HEK293 (cell line): ENCODE measurements at regions not wholly inside any gene's neighbourhood (a gene's known extent, or its start where the extent isn't known, plus 50 kb on each side); places are given as distances from the start of the nearest gene placed in this dataset.

Source experiments
- CTCF ChIA-PET: fragments of 350-600 bp; formaldehyde crosslinking; extraction: SDS; loops from one replicate; lab custom pipeline; 2021; ENCODE audit warnings: antibody characterized with exemption; lab: Yijun Ruan, JAX
- POLR2A ChIA-PET: fragments of 300-600 bp; formaldehyde crosslinking; extraction: SDS; loops from one replicate; lab custom pipeline; 2020; ENCODE audit warnings: antibody characterized with exemption, inconsistent platforms; lab: Yijun Ruan, JAX
- H3K27ac ChIP-seq: fragments of 200-500 bp; sonication (Bioruptor generic); 2 replicates; pipeline ENCODE4 v1.5.1; 2014; ENCODE audit warnings: low read depth, low read length, control low read depth, inconsistent platforms; ENCODE audit errors: extremely low read depth
- H3K36me3 ChIP-seq, 2 experiments: fragments of 200-500 bp in 1 of 2; sonication (Bioruptor generic) in 1 of 2; 1 replicate in 1 of 2; 2 replicates in 1 of 2; pipeline ENCODE4 v1.5.1; 2014 to 2017; ENCODE audit warnings: inconsistent platforms in 2 of 2, low read length in 2 of 2; ENCODE audit not compliant: control insufficient read depth in 2 of 2, insufficient read depth in 1 of 2
- H3K4me1 ChIP-seq: fragments of 200-500 bp; sonication (Bioruptor generic); 2 replicates; pipeline ENCODE4 v1.5.1; 2014; ENCODE audit warnings: mild to moderate bottlenecking, low read length, inconsistent platforms; ENCODE audit not compliant: control insufficient read depth, insufficient read depth
- H3K4me3 ChIP-seq: 2 replicates; pipeline ENCODE4 v1.5.1; 2011; ENCODE audit warnings: low read depth, mild to moderate bottlenecking, control low read depth, low read length, moderate library complexity
- H3K9me3 ChIP-seq: fragments of 200-500 bp; sonication (Bioruptor generic); 2 replicates; pipeline ENCODE4 v1.5.1; 2014; ENCODE audit warnings: low read depth, low read length, inconsistent platforms; ENCODE audit not compliant: control insufficient read depth, insufficient read depth
- GLIS2 ChIP-seq: fragments of 450-650 bp; formaldehyde crosslinking; IDR thresholded peaks from 2 replicates; pipeline ENCODE4 v1.5.1; 2016; ENCODE audit warnings: missing biosample characterization, missing genetic modification characterization
- OSR2 ChIP-seq: fragments of 450-650 bp; formaldehyde crosslinking; IDR thresholded peaks from 2 replicates; pipeline ENCODE4 v1.5.1; 2016; ENCODE audit warnings: missing biosample characterization, missing genetic modification characterization
- OVOL3 ChIP-seq: fragments of 450-650 bp; formaldehyde crosslinking; IDR thresholded peaks from 2 replicates; pipeline ENCODE4 v1.5.1; 2016; ENCODE audit warnings: missing biosample characterization, missing genetic modification characterization
- SP3 ChIP-seq: fragments of 450-650 bp; formaldehyde crosslinking; IDR thresholded peaks from 2 replicates; pipeline ENCODE4 v1.5.1; 2016; ENCODE audit warnings: missing biosample characterization, missing genetic modification characterization
- WT1 ChIP-seq: fragments of 450-650 bp; formaldehyde crosslinking; IDR thresholded peaks from 2 replicates; pipeline ENCODE4 v1.5.1; 2016; ENCODE audit warnings: missing biosample characterization, missing genetic modification characterization
- ZBTB21 ChIP-seq: fragments of 450-650 bp; formaldehyde crosslinking; IDR thresholded peaks from 2 replicates; pipeline ENCODE4 v1.5.1; 2017; ENCODE audit warnings: missing biosample characterization, missing genetic modification characterization
- ZEB2 ChIP-seq: fragments of 450-650 bp; formaldehyde crosslinking; IDR thresholded peaks from 2 replicates; pipeline ENCODE4 v1.5.1; 2016; ENCODE audit warnings: missing biosample characterization, missing genetic modification characterization
- ZNF184 ChIP-seq: fragments of 450-650 bp; IDR thresholded peaks from 2 replicates; pipeline ENCODE4 v1.5.1; 2018; ENCODE audit warnings: missing biosample characterization, mild to moderate bottlenecking, missing genetic modification characterization
- ZNF335 ChIP-seq: fragments of 450-650 bp; formaldehyde crosslinking; conservative IDR thresholded peaks from 2 replicates; pipeline ENCODE4 v1.5.1; 2016; ENCODE audit warnings: missing biosample characterization, missing genetic modification characterization
- ZNF529 ChIP-seq: fragments of 450-650 bp; formaldehyde crosslinking; IDR thresholded peaks from 2 replicates; pipeline ENCODE4 v1.5.1; 2017; ENCODE audit warnings: missing genetic modification characterization, missing biosample characterization; ENCODE audit not compliant: insufficient replicate concordance
- ZNF544 ChIP-seq: fragments of 450-650 bp; formaldehyde crosslinking; IDR thresholded peaks from 2 replicates; pipeline ENCODE4 v1.5.0; 2017; ENCODE audit warnings: missing biosample characterization, missing genetic modification characterization
- ZNF560 ChIP-seq: fragments of 450-650 bp; formaldehyde crosslinking; IDR thresholded peaks from 2 replicates; pipeline ENCODE4 v1.5.1; 2017; ENCODE audit warnings: missing biosample characterization, missing genetic modification characterization, borderline replicate concordance
- ZNF624 ChIP-seq: fragments of 450-650 bp; formaldehyde crosslinking; IDR thresholded peaks from 2 replicates; pipeline ENCODE4 v1.5.1; 2017; ENCODE audit warnings: missing biosample characterization, missing genetic modification characterization
- ZNF626 ChIP-seq: fragments of 450-650 bp; sonication (Bioruptor Pico); formaldehyde crosslinking; IDR thresholded peaks from 2 replicates; pipeline ENCODE4 v1.5.1; 2018; ENCODE audit warnings: missing biosample characterization, missing genetic modification characterization, inconsistent platforms
- ZSCAN16 ChIP-seq: fragments of 450-650 bp; formaldehyde crosslinking; IDR thresholded peaks from 2 replicates; pipeline ENCODE4 v1.5.1; 2016; ENCODE audit warnings: missing biosample characterization, missing genetic modification characterization
- TF ChIP-seq, protein P1 (sequence below): fragments of 450-650 bp; formaldehyde crosslinking; IDR thresholded peaks from 2 replicates; pipeline ENCODE4 v1.5.1; 2016; ENCODE audit warnings: missing biosample characterization, missing genetic modification characterization
- TF ChIP-seq, protein P2 (sequence below): fragments of 450-650 bp; formaldehyde crosslinking; IDR thresholded peaks from 2 replicates; pipeline ENCODE4 v1.5.1; 2016; ENCODE audit warnings: missing biosample characterization, missing genetic modification characterization
- TF ChIP-seq, protein P3 (sequence below): fragments of 450-650 bp; formaldehyde crosslinking; IDR thresholded peaks from 2 replicates; pipeline ENCODE4 v1.5.1; 2016; ENCODE audit warnings: missing biosample characterization, missing genetic modification characterization, borderline replicate concordance
- TF ChIP-seq, protein P4 (sequence below): fragments of 450-650 bp; formaldehyde crosslinking; IDR thresholded peaks from 2 replicates; pipeline ENCODE4 v1.5.1; 2016; ENCODE audit warnings: missing biosample characterization, missing genetic modification characterization, borderline replicate concordance
- TF ChIP-seq, protein P5 (sequence below): fragments of 450-650 bp; formaldehyde crosslinking; IDR thresholded peaks from 2 replicates; pipeline ENCODE4 v1.5.1; 2017; ENCODE audit warnings: missing biosample characterization, mild to moderate bottlenecking, missing genetic modification characterization, moderate library complexity

DNA sequence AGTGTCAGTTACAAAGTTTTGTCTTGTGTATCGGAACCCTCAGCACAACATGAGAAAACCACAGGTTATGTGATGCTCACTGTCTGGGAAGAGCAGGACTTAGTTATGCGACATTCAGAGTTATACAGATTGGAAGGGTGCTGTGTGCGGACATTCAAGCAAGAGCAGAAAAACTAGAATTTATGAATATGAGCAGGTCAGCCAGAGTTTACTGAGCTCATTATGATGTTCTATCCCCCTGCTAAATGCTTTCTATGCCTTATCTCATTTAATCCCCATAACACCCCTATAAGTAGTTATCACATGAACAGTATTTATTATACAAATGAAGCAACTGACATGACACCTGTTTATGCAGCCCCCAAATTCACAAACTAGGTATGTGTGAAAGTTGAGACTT is 1083.2 kb downstream of the FLRT2 start (continued):
- TF ChIP-seq, protein P1, sequence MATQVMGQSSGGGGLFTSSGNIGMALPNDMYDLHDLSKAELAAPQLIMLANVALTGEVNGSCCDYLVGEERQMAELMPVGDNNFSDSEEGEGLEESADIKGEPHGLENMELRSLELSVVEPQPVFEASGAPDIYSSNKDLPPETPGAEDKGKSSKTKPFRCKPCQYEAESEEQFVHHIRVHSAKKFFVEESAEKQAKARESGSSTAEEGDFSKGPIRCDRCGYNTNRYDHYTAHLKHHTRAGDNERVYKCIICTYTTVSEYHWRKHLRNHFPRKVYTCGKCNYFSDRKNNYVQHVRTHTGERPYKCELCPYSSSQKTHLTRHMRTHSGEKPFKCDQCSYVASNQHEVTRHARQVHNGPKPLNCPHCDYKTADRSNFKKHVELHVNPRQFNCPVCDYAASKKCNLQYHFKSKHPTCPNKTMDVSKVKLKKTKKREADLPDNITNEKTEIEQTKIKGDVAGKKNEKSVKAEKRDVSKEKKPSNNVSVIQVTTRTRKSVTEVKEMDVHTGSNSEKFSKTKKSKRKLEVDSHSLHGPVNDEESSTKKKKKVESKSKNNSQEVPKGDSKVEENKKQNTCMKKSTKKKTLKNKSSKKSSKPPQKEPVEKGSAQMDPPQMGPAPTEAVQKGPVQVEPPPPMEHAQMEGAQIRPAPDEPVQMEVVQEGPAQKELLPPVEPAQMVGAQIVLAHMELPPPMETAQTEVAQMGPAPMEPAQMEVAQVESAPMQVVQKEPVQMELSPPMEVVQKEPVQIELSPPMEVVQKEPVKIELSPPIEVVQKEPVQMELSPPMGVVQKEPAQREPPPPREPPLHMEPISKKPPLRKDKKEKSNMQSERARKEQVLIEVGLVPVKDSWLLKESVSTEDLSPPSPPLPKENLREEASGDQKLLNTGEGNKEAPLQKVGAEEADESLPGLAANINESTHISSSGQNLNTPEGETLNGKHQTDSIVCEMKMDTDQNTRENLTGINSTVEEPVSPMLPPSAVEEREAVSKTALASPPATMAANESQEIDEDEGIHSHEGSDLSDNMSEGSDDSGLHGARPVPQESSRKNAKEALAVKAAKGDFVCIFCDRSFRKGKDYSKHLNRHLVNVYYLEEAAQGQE (tag by site-specific recombination), result no peak
- TF ChIP-seq ZEB2 (no peak), ZNF560 (no peak), ZNF624 (tag by site-specific recombination) (no peak)

DNA sequence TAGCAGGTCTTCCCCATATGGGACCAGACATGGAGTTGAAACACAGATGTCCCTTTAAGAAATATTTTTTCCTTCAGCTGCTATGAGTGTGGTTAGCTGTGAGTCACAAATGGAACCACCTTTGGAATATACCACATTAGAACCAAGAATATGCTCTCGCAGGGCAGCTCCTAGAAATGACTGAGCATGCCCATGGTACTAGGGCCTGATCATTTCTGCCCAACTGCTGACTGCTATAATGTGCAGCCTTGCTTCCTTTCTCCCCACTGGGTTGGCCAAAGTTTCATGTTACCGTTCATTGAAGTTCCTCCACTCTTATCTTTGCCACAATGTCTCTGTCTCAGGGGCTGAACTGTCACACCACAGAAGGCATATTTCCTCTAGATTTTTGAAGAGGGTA is 1074.6 kb downstream of the FLRT2 start:
- Histone ChIP-seq H3K9me3 (no peaks in the 10 kb centered on the region), H3K36me3 (no peaks in the 10 kb centered on the region), H3K27ac (no peak overlapping the region), H3K4me1 (no peaks in the 10 kb centered on the region), H3K4me3 (no peak overlapping the region)
- TF ChIP-seq, protein P2, sequence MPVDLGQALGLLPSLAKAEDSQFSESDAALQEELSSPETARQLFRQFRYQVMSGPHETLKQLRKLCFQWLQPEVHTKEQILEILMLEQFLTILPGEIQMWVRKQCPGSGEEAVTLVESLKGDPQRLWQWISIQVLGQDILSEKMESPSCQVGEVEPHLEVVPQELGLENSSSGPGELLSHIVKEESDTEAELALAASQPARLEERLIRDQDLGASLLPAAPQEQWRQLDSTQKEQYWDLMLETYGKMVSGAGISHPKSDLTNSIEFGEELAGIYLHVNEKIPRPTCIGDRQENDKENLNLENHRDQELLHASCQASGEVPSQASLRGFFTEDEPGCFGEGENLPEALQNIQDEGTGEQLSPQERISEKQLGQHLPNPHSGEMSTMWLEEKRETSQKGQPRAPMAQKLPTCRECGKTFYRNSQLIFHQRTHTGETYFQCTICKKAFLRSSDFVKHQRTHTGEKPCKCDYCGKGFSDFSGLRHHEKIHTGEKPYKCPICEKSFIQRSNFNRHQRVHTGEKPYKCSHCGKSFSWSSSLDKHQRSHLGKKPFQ (tag by site-specific recombination), result no peak
- TF ChIP-seq ZNF626 (tag by site-specific recombination) (no peak), ZNF184 (tag by site-specific recombination) (no peak), ZNF335 (tag by site-specific recombination) (no peak), ZNF544 (no peak), OVOL3 (tag by site-specific recombination) (no peak), ZBTB21 (tag by site-specific recombination) (no peak), ZNF529 (tag by site-specific recombination) (no peak), OSR2 (tag by site-specific recombination) (no peak), GLIS2 (tag by site-specific recombination) (no peak)
- TF ChIP-seq, protein P3, sequence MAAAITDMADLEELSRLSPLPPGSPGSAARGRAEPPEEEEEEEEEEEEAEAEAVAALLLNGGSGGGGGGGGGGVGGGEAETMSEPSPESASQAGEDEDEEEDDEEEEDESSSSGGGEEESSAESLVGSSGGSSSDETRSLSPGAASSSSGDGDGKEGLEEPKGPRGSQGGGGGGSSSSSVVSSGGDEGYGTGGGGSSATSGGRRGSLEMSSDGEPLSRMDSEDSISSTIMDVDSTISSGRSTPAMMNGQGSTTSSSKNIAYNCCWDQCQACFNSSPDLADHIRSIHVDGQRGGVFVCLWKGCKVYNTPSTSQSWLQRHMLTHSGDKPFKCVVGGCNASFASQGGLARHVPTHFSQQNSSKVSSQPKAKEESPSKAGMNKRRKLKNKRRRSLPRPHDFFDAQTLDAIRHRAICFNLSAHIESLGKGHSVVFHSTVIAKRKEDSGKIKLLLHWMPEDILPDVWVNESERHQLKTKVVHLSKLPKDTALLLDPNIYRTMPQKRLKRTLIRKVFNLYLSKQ, result no peak
- ChIA-PET POLR2A (no interaction called here), CTCF (no interaction called here)

DNA sequence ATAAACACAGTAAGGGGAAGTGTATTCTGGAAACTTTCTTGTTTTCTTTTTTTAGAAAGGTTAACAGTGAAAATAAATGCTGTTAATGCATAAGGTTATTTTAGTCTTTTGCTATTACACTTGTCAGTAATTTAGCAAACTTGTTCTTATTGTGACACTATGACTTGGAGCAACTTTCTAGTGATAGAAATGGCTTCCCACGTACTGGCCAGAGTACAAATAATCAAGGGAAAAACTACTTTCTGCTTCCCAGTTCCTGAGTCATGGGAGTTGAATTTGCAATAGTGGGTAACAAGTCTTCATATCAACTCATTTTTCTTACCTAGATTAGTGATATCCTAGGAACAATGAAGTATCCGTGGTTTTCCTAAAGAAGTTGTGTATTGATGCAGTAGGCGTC is 1072.3 kb downstream of the FLRT2 start:
- POLR2A ChIA-PET, result no interaction called here
- TF ChIP-seq, protein P4, sequence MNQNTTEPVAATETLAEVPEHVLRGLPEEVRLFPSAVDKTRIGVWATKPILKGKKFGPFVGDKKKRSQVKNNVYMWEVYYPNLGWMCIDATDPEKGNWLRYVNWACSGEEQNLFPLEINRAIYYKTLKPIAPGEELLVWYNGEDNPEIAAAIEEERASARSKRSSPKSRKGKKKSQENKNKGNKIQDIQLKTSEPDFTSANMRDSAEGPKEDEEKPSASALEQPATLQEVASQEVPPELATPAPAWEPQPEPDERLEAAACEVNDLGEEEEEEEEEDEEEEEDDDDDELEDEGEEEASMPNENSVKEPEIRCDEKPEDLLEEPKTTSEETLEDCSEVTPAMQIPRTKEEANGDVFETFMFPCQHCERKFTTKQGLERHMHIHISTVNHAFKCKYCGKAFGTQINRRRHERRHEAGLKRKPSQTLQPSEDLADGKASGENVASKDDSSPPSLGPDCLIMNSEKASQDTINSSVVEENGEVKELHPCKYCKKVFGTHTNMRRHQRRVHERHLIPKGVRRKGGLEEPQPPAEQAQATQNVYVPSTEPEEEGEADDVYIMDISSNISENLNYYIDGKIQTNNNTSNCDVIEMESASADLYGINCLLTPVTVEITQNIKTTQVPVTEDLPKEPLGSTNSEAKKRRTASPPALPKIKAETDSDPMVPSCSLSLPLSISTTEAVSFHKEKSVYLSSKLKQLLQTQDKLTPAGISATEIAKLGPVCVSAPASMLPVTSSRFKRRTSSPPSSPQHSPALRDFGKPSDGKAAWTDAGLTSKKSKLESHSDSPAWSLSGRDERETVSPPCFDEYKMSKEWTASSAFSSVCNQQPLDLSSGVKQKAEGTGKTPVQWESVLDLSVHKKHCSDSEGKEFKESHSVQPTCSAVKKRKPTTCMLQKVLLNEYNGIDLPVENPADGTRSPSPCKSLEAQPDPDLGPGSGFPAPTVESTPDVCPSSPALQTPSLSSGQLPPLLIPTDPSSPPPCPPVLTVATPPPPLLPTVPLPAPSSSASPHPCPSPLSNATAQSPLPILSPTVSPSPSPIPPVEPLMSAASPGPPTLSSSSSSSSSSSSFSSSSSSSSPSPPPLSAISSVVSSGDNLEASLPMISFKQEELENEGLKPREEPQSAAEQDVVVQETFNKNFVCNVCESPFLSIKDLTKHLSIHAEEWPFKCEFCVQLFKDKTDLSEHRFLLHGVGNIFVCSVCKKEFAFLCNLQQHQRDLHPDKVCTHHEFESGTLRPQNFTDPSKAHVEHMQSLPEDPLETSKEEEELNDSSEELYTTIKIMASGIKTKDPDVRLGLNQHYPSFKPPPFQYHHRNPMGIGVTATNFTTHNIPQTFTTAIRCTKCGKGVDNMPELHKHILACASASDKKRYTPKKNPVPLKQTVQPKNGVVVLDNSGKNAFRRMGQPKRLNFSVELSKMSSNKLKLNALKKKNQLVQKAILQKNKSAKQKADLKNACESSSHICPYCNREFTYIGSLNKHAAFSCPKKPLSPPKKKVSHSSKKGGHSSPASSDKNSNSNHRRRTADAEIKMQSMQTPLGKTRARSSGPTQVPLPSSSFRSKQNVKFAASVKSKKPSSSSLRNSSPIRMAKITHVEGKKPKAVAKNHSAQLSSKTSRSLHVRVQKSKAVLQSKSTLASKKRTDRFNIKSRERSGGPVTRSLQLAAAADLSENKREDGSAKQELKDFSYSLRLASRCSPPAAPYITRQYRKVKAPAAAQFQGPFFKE (tag by site-specific recombination), result no peak
- TF ChIP-seq, protein P5, sequence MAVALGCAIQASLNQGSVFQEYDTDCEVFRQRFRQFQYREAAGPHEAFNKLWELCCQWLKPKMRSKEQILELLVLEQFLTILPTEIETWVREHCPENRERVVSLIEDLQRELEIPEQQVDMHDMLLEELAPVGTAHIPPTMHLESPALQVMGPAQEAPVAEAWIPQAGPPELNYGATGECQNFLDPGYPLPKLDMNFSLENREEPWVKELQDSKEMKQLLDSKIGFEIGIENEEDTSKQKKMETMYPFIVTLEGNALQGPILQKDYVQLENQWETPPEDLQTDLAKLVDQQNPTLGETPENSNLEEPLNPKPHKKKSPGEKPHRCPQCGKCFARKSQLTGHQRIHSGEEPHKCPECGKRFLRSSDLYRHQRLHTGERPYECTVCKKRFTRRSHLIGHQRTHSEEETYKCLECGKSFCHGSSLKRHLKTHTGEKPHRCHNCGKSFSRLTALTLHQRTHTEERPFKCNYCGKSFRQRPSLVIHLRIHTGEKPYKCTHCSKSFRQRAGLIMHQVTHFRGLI (tag by site-specific recombination), result no peak
- TF ChIP-seq ZSCAN16 (tag by site-specific recombination) (no peak), ZNF529 (tag by site-specific recombination) (no peak), SP3 (no peak), WT1 (no peak)
- TF ChIP-seq, all 188 proteins: peak for 0
- Histone ChIP-seq H3K36me3 (no peaks in the 10 kb centered on the region), H3K9me3 (no peaks in the 10 kb centered on the region), H3K4me3 (no peak overlapping the region), H3K4me1 (no peaks in the 10 kb centered on the region), H3K27ac (no peak overlapping the region)
- CTCF ChIA-PET, result no interaction called here
